Lung (tissue), 11 donors: ENCODE measurements at regions not wholly inside any gene's neighbourhood (a gene's known extent, or its start where the extent isn't known, plus 50 kb on each side); places are given as distances from the start of the nearest gene placed in this dataset.

ENCODE experiments used
- ATAC-seq: fragments of 200-7000 bp; cut with Tn5 transposase; one replicate; pipeline ENCODE4 v1.9.1; 2020; ENCODE audit warnings: moderate number of reproducible peaks; ENCODE audit not compliant: insufficient read depth, low FRiP score
- DNase-seq, 3 donors: peaks; one replicate each; pipeline ENCODE4 v3.0.0-alpha.2; 2013 to 2017
- H3K27ac ChIP-seq, 2 donors: one replicate each; pipeline ENCODE4 v1.5.1; 2013; ENCODE audit warnings: mild to moderate bottlenecking in 2 of 2, moderate library complexity in 2 of 2, control low read depth in 1 of 2, inconsistent platforms in 1 of 2, low read depth in 1 of 2, low read length in 1 of 2
- H3K27me3 ChIP-seq, 3 donors: one replicate each; pipeline ENCODE4 v1.5.1; 2013; ENCODE audit warnings: low read length in 2 of 3; ENCODE audit not compliant: control insufficient read depth in 3 of 3, insufficient read depth in 3 of 3
- H3K36me3 ChIP-seq, 4 donors: one replicate each; pipeline ENCODE4 v1.5.1; 2013; ENCODE audit warnings: low read length in 4 of 4, mild to moderate bottlenecking in 1 of 4, moderate library complexity in 1 of 4; ENCODE audit not compliant: control insufficient read depth in 4 of 4, insufficient read depth in 4 of 4
- H3K4me1 ChIP-seq, 5 donors: one replicate each; pipeline ENCODE4 v1.5.1; 2013; ENCODE audit warnings: low read length in 5 of 5, mild to moderate bottlenecking in 2 of 5, moderate library complexity in 1 of 5; ENCODE audit not compliant: control insufficient read depth in 5 of 5, insufficient read depth in 5 of 5
- H3K4me3 ChIP-seq: one replicate; pipeline ENCODE4 v1.5.1; 2013; ENCODE audit warnings: mild to moderate bottlenecking, control low read depth, moderate library complexity
- H3K9ac ChIP-seq, 2 donors: one replicate each; pipeline ENCODE4 v1.5.1; 2013; ENCODE audit warnings: low read length in 2 of 2, control low read depth in 1 of 2; ENCODE audit not compliant: insufficient read depth in 1 of 2
- H3K9me3 ChIP-seq, 4 donors: one replicate each; pipeline ENCODE4 v1.5.1; 2013; ENCODE audit warnings: low read length in 3 of 4, mild to moderate bottlenecking in 1 of 4, moderate library complexity in 1 of 4; ENCODE audit not compliant: control insufficient read depth in 4 of 4, insufficient read depth in 3 of 4
- CTCF ChIP-seq: IDR thresholded peaks from 2 replicates; pipeline ENCODE4 v1.5.1; 2012; ENCODE audit warnings: mild to moderate bottlenecking; ENCODE audit errors: control extremely low read depth, extremely low read depth
- WGBS, 2 donors: extraction: QIAGEN DNeasy Blood & Tissue Kit; methylation state at CpG; one replicate each; pipeline ENCODE4 v1.1.7; 2013; 5-methylcytosine and 5-hydroxymethylcytosine counted together
- donor health status: control.
- donor health status: control.
- donor health status: Bipolar disorder and iron deficiency.
- donor health status: healthy.
- donor health status: DM: yes; HTN: yes; CAD: no.

DNA sequence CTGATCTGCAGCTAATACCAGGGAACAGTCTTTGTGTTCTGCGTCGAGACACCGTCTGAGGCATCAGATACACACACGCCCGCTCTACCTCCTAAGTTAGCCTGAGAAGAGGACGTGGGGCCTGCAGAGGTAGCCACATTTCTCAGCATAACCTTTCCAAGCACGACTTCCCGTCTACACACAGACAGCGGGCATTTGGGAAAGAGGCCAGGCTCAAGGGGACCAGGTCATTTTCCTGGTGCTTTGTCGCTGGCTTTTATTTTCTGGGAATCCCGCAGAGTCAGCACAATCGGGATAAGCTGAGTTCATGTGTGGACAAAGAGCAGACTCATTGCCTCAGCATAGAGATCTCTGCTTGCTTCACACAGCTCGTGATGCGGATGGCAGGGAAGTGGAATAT lies 72.5 kb upstream of the SMYD2 start:
- Histone ChIP-seq H3K9ac (no peak overlapping the region), H3K9me3 (no peaks in the 10 kb centered on the region), H3K4me3 (no peak overlapping the region), H3K27me3 (no peaks in the 10 kb centered on the region), H3K4me1 (no peaks in the 10 kb centered on the region), H3K36me3 (no peaks in the 10 kb centered on the region), H3K27ac (no peak overlapping the region)
- DNase-seq (peak in 1 of 3 donors; percentile 23), ATAC-seq (no peak)
- TF ChIP-seq CTCF: no peak
- 90 to 93% methylated on average over 14 of the region's 14 CpGs for WGBS, 2 donors

DNA sequence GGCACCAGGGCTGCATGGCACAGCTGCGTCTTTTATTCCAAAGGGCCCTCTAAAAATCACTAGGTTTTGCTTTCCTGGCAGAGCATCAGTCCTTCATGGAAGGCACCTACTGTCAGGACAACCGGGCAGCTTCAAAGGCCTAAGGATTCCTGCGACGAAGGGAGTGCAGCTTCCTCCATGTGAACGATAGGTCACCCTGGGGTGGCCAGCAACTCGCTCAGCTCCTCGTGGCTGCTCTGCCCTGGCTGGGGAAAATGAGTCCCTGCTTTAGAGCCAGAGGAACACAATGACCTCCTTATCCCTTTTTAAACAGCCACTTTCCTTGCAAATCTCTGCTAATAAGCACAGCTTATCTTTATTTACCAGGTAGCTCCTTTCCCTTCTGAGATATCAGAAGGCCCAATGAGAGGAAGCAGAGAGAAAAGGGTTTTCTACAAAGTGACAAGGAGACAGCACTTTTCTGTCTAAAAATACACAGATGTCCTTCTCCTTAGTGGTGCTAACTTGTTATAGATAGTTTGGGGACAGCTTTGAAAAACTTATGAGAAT lies 71.6 kb upstream of the SMYD2 start:
- no peak for TF ChIP-seq CTCF
- WGBS, 2 donors: 81 to 94% methylated on average over 7 of the region's 7 CpGs
- H3K27ac ChIP-seq: no peak overlapping the region
- H3K9me3 ChIP-seq: no peaks in the 10 kb centered on the region
- H3K27me3 ChIP-seq: no peaks in the 10 kb centered on the region
- no peaks in the 10 kb centered on the region for H3K36me3 ChIP-seq
- no peak overlapping the region for H3K4me3 ChIP-seq
- H3K4me1 ChIP-seq: peaks cover 0 to 2% (median 0%) of the 10 kb centered on the region in 5 donors
- no peak for DNase-seq
- H3K9ac ChIP-seq: no peak overlapping the region
- no peak for ATAC-seq

GRCh38 chr1:214213136-214213535 lies 67.8 kb upstream of the SMYD2 start:
- Histone ChIP-seq H3K9ac (no peak overlapping the region), H3K27me3 (no peaks in the 10 kb centered on the region), H3K36me3 (no peaks in the 10 kb centered on the region), H3K4me1 (peaks cover 0 to 3% (median 0%) of the 10 kb centered on the region in 5 donors), H3K9me3 (no peaks in the 10 kb centered on the region), H3K27ac (no peak overlapping the region), H3K4me3 (no peak overlapping the region)
- TF ChIP-seq CTCF: no peak
- no peak for DNase-seq
- WGBS, 2 donors: 78 to 82% methylated on average over 4 of the region's 4 CpGs
- ATAC-seq: no peak

DNA sequence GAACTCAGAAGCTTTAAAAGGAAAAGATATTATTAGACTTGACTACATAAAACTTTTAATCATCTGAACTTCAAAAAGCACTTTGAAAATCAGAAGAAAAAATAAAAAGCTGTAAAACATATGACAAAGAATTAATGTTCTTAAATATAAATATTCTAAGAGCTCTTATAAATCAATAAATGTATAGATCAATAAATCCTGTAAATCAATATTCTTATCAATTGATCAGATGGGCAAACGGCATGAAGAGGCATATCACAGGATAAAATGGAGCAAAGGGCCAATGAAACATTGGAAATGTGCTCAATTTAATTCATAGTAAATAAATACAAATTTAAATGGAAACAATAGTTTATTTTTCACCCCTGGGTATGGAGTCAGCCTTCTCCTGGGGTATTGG lies 66.1 kb upstream of the SMYD2 start:
- H3K9ac ChIP-seq: no peak overlapping the region
- no peak for TF ChIP-seq CTCF
- H3K4me1 ChIP-seq: peaks cover 0 to 3% (median 0%) of the 10 kb centered on the region in 5 donors
- H3K27ac ChIP-seq: peak overlapping the region in 1 of 2 donors; percentile 11
- H3K36me3 ChIP-seq: no peaks in the 10 kb centered on the region
- peaks cover 0 to 4% (median 0%) of the 10 kb centered on the region in 3 donors for H3K27me3 ChIP-seq
- WGBS, 2 donors: 62 to 79% methylated on average over 1 of the region's 1 CpG
- H3K4me3 ChIP-seq: no peak overlapping the region
- DNase-seq (no peak), ATAC-seq (no peak)
- no peaks in the 10 kb centered on the region for H3K9me3 ChIP-seq
